Loucy (cell line): ENCODE measurements at regions not wholly inside any gene's neighbourhood (a gene's known extent, or its start where the extent isn't known, plus 50 kb on each side); places are given as distances from the start of the nearest gene placed in this dataset.

Experiments used
- CTCF ChIP-seq: fragments of 200-600 bp; sonication (generic); conservative IDR thresholded peaks from 2 replicates; pipeline ENCODE4 v1.5.1; 2014; ENCODE audit warnings: mild to moderate bottlenecking, antibody characterized with exemption, low read length
- EZH2phosphoT487 ChIP-seq: fragments of 200-600 bp; IDR thresholded peaks from 2 replicates; pipeline ENCODE4 v1.6.1; 2018; ENCODE audit warnings: antibody characterized with exemption, mild to moderate bottlenecking, moderate library complexity, borderline replicate concordance

DNA sequence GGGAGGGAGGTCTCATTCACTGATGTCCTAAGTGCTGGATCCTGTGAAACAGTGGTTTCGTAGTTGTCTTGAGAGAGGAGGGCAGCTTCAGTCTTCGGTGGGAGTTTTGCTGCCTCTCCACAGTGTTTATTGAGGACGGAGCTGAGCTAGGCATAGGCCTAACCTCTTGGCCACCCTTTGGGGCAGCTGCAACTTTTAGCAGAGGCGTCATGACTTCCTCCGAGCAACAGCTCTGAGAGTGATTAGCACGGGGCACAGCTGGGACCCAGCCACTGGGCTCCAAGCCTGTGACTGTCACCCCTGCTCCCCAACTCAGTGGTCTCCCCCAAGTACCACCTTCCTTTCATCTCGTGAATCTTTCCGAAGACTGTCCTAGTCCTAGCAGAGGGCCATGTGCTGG lies 139.9 kb upstream of the NCOR2 start:
- no peak for TF ChIP-seq CTCF
- TF ChIP-seq EZH2phosphoT487, result no peak
